ENCODE measurements at regions not wholly inside any gene's neighbourhood (a gene's known extent, or its start where the extent isn't known, plus 50 kb on each side); places are given as distances from the start of the nearest gene placed in this dataset.

DNA sequence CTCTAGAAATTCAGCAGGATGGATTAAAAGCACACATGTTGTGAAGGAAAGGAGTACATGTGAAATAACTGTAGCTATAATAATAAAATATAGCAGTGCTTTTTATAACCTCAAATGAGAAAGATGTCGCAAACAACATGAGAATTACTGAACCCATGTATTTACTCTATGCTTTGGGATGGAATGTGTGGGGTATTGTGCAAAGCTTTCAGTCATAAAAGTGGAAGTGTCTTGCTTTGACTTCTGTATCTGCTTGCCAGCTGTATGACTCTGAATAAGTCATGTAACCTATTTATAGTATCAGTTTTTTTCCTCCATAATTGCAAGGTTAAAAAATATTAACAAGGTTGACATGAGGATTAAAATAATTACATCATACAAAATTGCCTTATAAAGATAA is 519.3 kb upstream of the CADM2 start:
- POLR2A ChIA-PET, result no interaction called here
- peaks cover 0 to 24% (median 6%) of the 10 kb centered on the region in 9 donors for H3K9me3 Mint-ChIP-seq

DNA sequence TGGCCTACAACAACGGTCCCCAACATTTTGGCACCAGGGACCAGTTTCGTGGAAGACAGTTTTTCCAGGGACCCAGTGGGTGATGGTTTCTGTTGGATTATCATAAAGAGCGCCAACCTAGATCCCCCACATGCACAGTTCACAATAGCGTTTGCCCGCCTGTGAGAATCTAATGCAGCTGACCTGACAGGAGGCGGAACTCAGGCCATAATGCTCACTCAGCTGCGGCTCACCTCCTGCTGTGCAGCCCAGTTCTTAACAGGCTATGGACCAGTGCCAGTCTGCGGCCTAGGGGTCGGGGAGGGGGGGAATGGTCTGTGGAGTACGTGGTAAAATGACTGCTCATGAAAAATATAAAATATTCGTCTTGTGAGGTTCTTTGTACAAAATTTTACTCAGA is 518.5 kb upstream of the CADM2 start:
- Mint-ChIP-seq H3K27me3 (no peaks in the 10 kb centered on the region), H3K9me3 (peaks cover 0 to 23% (median 6%) of the 10 kb centered on the region in 9 donors), H3K36me3 (no peaks in the 10 kb centered on the region), H3K4me1 (no peaks in the 10 kb centered on the region), H3K4me3 (no peak overlapping the region), H3K27ac (no peak overlapping the region)
- POLR2A ChIA-PET, result no interaction called here
- ATAC-seq (no peak), DNase-seq (no peak)

More for the DNA sequence above, 519.3 kb upstream of the CADM2 start:
- Mint-ChIP-seq H3K27ac (no peak overlapping the region), H3K36me3 (no peaks in the 10 kb centered on the region), H3K27me3 (no peaks in the 10 kb centered on the region), H3K4me1 (no peaks in the 10 kb centered on the region), H3K4me3 (no peak overlapping the region)
- DNase-seq, result no peak
- no peak for ATAC-seq

DNA sequence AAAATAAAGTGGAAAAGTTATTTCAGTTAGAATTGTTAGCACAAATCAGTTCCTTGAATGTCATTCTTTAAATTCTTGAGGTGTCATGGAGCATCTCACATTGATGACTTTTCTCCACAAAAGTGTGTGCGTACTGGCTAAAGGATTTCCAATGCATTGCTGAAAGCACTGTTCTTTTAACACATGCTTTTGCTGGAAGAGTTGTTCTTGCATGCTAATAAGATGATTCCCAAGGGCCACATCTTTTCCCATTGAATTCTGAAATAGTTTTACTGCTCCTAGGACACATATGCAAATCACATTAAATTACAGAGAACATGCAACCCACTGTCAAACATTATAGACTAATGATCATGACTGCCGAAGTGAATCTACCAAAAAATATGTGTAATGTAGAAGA is 516.3 kb upstream of the CADM2 start:
- no peak for ATAC-seq
- Mint-ChIP-seq H3K27me3 (no peaks in the 10 kb centered on the region), H3K9me3 (peaks cover 0 to 29% (median 8%) of the 10 kb centered on the region in 9 donors), H3K4me3 (no peak overlapping the region), H3K4me1 (no peaks in the 10 kb centered on the region), H3K27ac (no peak overlapping the region), H3K36me3 (no peaks in the 10 kb centered on the region)
- POLR2A ChIA-PET, result no interaction called here
- no peak for DNase-seq

DNA sequence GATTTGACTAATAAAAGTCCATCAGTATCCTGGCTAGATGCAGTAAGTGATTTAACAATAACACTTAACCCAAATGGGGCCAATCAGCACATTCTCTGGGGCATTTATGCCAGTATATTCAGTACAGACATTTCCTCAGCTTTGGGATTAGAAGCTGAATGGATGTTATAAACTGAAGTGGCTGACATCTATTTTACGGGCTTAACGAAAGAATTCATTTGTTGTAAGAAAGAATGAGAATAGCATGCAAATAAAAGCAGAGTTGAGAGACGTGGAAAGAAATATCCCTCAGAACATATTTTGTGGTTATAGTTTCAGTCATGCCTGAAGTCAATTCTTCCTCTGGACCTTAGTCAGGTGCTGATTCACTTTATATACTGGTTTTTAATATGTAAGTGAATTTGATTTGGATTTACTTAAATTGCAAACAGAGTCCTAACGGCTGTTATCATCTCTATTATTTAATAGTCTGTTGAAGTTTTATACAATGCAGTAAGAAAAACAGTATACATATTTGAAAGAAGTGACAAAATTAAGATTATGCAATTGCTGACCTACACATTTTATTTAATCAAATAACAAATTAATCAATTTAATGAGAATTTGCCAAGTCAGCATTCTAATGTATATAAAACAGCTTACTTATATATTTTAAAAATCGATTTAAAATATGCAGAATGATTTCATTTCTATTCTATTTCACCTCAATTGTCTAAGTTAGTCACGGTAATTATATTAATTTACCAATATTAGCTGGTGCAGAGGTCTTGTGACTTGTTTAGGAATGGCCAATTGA is 513.9 kb upstream of the CADM2 start:
- no peak overlapping the region for H3K4me3 Mint-ChIP-seq
- peaks cover 0 to 33% (median 12%) of the 10 kb centered on the region in 9 donors for H3K9me3 Mint-ChIP-seq
- H3K27ac Mint-ChIP-seq, result no peak overlapping the region
- DNase-seq (no peak), ATAC-seq (no peak)
- H3K36me3 Mint-ChIP-seq, result no peaks in the 10 kb centered on the region
- POLR2A ChIA-PET, result no interaction called here
- no peaks in the 10 kb centered on the region for H3K4me1 Mint-ChIP-seq
- H3K27me3 Mint-ChIP-seq, result no peaks in the 10 kb centered on the region

DNA sequence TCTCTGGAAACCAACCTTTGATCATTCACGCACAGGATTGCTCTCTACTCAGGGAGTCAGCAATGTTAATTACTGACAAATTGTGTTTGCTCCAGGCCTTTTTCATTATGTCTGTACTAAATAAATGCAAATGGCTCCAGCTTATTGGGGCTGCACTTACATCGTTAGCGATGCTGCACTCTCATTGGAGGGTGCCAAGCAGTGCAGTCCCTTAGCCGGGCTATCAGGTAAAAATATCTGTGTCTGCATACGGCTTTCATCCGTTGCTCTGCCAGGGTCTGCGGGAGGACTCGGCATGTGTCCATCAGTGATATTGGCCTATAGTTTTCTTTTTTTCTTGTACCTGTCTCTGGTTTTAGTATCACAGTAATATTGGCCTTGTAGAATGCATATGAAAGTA is 471.5 kb upstream of the CADM2 start:
- DNase-seq, result no peak
- no peak for ATAC-seq
- no peaks in the 10 kb centered on the region for H3K36me3 Mint-ChIP-seq
- H3K9me3 Mint-ChIP-seq, result peaks cover 2 to 47% (median 19%) of the 10 kb centered on the region in 9 donors
- POLR2A ChIA-PET, result no interaction called here
- H3K27ac Mint-ChIP-seq, result no peak overlapping the region
- no peak overlapping the region for H3K4me3 Mint-ChIP-seq
- H3K4me1 Mint-ChIP-seq, result no peaks in the 10 kb centered on the region
- H3K27me3 Mint-ChIP-seq, result no peaks in the 10 kb centered on the region

- no peaks in the 10 kb centered on the region for H3K27me3 Mint-ChIP-seq
- H3K9me3 Mint-ChIP-seq, result peaks cover 2 to 25% (median 11%) of the 10 kb centered on the region in 9 donors
- no peaks in the 10 kb centered on the region for H3K36me3 Mint-ChIP-seq
- H3K4me3 Mint-ChIP-seq, result no peak overlapping the region
- no peak overlapping the region for H3K27ac Mint-ChIP-seq
- POLR2A ChIA-PET, result no interaction called here
- ATAC-seq, result no peak
- no peak for DNase-seq
- no peaks in the 10 kb centered on the region for H3K4me1 Mint-ChIP-seq
Measured at GRCh38 chr3:84504761-84505160, 454.0 kb upstream of the CADM2 start.

- no peak for ATAC-seq
- H3K9me3 Mint-ChIP-seq, result peaks cover 6 to 26% (median 11%) of the 10 kb centered on the region in 9 donors
- H3K27me3 Mint-ChIP-seq, result no peaks in the 10 kb centered on the region
- H3K36me3 Mint-ChIP-seq, result no peaks in the 10 kb centered on the region
- H3K4me1 Mint-ChIP-seq, result no peaks in the 10 kb centered on the region
- DNase-seq, result no peak
- no peak overlapping the region for H3K27ac Mint-ChIP-seq
- H3K4me3 Mint-ChIP-seq, result no peak overlapping the region
- POLR2A ChIA-PET, result no interaction called here
Measured at GRCh38 chr3:84510007-84510406, 448.8 kb upstream of the CADM2 start.

DNA sequence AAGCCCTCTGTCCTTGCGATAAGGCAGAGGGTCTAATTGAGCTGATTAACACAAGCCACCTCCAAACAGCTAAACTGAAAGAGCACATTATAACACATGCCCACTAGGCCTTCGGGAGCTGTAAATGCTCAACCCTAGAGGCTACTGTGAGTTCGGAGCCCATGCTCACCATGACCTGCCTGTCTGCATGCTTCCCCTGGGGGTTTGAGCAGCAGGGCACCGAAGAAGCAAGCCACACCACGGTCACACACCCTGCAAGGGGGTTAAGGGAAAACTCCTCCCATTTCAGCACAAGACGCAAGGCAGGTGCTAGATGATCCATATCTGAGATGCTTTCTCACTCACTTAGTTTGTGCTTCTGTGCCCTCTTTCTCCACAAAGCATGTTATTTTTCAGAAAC is 435.9 kb upstream of the CADM2 start:
- no peak overlapping the region for H3K4me3 Mint-ChIP-seq

DNA sequence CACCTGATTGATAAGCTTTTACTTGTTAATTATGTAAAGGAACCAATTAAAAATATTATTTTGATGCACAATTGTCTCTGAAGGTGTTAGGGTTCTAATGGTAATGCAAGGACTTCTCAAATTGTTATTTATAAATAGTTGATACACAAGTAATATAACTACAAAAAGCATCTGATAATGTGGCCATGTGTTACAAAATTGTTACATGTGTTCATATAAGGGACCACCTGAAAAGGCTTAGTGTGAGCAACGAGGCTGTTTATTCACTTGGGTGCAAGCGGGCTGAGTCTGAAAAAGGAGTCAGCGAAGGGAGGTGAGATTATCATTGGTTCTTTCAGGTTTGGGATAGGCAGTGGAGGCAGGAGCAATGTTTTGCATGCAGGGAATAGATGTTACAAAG is 421.9 kb upstream of the CADM2 start:
- Mint-ChIP-seq H3K9me3 (peaks cover 8 to 58% (median 16%) of the 10 kb centered on the region in 9 donors), H3K36me3 (peaks cover 0 to 4% (median 0%) of the 10 kb centered on the region in 3 donors), H3K27me3 (no peaks in the 10 kb centered on the region), H3K4me1 (no peaks in the 10 kb centered on the region), H3K27ac (no peak overlapping the region), H3K4me3 (no peak overlapping the region)
- POLR2A ChIA-PET, result no interaction called here
- no peak for DNase-seq
- ATAC-seq, result no peak

More for the DNA sequence above, 435.9 kb upstream of the CADM2 start:
- Mint-ChIP-seq H3K9me3 (peaks cover 0 to 16% (median 10%) of the 10 kb centered on the region in 9 donors), H3K27ac (no peak overlapping the region), H3K36me3 (no peaks in the 10 kb centered on the region), H3K27me3 (no peaks in the 10 kb centered on the region), H3K4me1 (peaks cover 0 to 1% (median 0%) of the 10 kb centered on the region in 4 donors)
- POLR2A ChIA-PET, result no interaction called here
- no peak for ATAC-seq
- DNase-seq, result no peak

DNA sequence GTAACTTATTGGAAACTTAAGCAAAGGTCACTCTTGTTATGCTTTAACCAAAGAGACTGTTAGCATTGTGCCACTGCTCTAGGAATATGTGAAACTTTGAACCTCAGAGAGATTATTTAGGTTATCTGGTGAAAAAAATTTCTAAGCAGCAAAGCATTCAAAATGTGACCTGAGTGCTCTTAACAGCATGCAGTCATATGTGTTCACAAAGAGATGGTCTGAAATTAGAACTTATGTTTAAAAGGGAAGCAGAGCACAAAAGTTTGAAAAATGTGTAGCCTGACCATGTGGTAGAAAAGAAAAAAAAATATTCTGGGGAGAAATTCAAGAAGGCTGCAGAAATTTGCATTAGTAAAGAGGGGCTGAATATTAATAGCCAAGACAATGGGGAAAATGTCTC is 420.2 kb upstream of the CADM2 start:
- POLR2A ChIA-PET, result no interaction called here
- no peaks in the 10 kb centered on the region for H3K4me1 Mint-ChIP-seq
- no peaks in the 10 kb centered on the region for H3K27me3 Mint-ChIP-seq
- H3K36me3 Mint-ChIP-seq, result peaks cover 0 to 4% (median 0%) of the 10 kb centered on the region in 3 donors
- H3K27ac Mint-ChIP-seq, result no peak overlapping the region
- H3K4me3 Mint-ChIP-seq, result no peak overlapping the region
- ATAC-seq (no peak), DNase-seq (no peak)
- peaks cover 8 to 49% (median 16%) of the 10 kb centered on the region in 9 donors for H3K9me3 Mint-ChIP-seq

DNA sequence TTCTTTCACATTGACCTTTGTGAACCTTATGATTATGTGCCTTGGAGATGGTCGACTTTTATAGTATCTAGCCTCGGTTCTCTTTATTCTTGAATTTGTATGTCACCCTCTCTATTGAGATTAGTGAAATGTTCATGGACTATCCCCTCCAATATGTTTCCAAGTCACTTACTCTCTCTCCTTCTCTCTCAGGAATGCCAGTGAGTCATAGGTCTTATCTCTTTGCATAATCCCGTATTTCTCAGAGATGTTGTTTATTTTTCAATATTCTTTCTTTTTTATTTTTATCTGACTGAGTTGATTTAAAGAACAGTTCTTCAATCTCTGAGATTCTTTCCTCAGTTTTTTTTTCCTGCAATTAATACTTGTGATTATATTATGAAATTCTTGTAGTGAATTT is 411.6 kb upstream of the CADM2 start:
- Mint-ChIP-seq H3K4me3 (no peak overlapping the region), H3K27me3 (no peaks in the 10 kb centered on the region), H3K4me1 (no peaks in the 10 kb centered on the region), H3K9me3 (peaks cover 0 to 32% (median 6%) of the 10 kb centered on the region in 9 donors), H3K27ac (no peak overlapping the region), H3K36me3 (no peaks in the 10 kb centered on the region)
- DNase-seq (no peak), ATAC-seq (no peak)
- POLR2A ChIA-PET, result no interaction called here

GRCh38 chr3:84547971-84548970 is 410.5 kb upstream of the CADM2 start:
- no peak for ATAC-seq
- Mint-ChIP-seq H3K9me3 (peaks cover 0 to 36% (median 6%) of the 10 kb centered on the region in 9 donors), H3K27me3 (no peaks in the 10 kb centered on the region), H3K4me1 (no peaks in the 10 kb centered on the region), H3K27ac (no peak overlapping the region), H3K4me3 (no peak overlapping the region), H3K36me3 (no peaks in the 10 kb centered on the region)
- DNase-seq, result no peak
- POLR2A ChIA-PET, result no interaction called here

DNA sequence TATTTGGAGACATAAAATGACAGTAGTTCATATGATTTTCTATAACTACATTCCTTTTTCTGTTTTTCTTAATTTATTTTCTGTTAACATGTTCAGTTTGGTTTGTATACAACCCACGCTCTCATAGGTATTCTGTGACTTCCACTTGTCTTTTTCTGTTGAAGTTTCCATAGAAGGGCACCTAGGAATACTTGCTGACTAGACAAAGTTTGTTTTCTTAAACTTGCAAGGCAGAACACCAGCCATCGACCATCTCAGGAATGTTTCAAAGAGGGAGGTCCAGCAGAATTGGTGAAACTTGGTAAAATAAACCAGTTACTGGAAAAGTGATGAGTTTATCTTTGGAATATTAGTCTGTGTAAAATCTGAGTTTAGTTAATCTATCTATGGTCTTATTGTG is 403.2 kb upstream of the CADM2 start:
- H3K27ac Mint-ChIP-seq, result no peak overlapping the region
- POLR2A ChIA-PET, result no interaction called here
- H3K4me3 Mint-ChIP-seq, result no peak overlapping the region
- no peak for DNase-seq
- no peaks in the 10 kb centered on the region for H3K4me1 Mint-ChIP-seq
- no peaks in the 10 kb centered on the region for H3K27me3 Mint-ChIP-seq
- ATAC-seq, result no peak
- H3K9me3 Mint-ChIP-seq, result peaks cover 0 to 11% (median 5%) of the 10 kb centered on the region in 9 donors
- no peaks in the 10 kb centered on the region for H3K36me3 Mint-ChIP-seq

All from naive thymus-derived CD8-positive, alpha-beta T cell (primary cell).